ENCODE measurements at regions not wholly inside any gene's neighbourhood (a gene's known extent, or its start where the extent isn't known, plus 50 kb on each side); places are given as distances from the start of the nearest gene placed in this dataset.
"Not testable (repeated sequence)": the region's sequence is repeated elsewhere in the genome, so short reads cannot be mapped to it uniquely, and the experiment has no call there.

GRCh38 chr1:99504287-99504686 lies 141.6 kb upstream of the PALMD start:
- DNase-seq: no peak

DNA sequence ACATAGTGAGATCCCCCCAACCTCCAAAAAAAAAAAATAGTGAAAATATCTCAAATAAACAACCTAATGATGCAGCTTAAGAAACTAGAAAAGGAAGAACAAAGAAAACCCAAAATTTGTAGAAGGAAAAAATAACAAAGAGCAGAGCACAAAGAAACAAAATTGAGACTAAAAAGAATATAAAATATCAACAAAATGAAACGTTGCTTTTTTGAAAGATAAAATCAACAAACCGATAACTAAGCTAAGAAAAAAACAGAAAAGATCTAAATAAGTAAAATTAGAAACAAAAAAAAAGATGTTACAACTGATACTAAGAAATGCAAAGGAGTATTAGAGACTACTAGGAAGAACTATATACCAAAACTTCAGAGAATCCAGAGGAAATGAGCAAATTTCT lies 139.3 kb upstream of the PALMD start:
- DNase-seq: no peak

DNA sequence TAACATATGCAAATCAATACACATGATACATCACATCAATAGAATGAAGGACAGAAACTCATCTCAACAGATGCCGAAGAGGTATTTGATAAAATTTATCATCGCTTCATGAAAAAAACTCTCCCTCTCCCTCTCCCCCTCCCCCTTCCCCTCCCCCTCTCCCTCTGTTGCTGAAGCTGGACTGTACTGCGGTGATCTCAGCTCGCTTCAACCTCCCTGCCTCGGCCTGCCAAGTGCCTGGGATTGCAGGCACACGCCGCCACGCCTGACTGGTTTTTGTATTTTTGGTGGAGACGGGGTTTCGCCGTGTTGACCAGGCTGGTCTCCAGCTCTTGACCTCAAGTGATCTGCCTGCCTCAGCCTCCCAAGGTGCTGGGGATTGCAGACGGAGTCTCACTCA lies 138.5 kb upstream of the PALMD start:
- not testable (repeated sequence) for DNase-seq

DNA sequence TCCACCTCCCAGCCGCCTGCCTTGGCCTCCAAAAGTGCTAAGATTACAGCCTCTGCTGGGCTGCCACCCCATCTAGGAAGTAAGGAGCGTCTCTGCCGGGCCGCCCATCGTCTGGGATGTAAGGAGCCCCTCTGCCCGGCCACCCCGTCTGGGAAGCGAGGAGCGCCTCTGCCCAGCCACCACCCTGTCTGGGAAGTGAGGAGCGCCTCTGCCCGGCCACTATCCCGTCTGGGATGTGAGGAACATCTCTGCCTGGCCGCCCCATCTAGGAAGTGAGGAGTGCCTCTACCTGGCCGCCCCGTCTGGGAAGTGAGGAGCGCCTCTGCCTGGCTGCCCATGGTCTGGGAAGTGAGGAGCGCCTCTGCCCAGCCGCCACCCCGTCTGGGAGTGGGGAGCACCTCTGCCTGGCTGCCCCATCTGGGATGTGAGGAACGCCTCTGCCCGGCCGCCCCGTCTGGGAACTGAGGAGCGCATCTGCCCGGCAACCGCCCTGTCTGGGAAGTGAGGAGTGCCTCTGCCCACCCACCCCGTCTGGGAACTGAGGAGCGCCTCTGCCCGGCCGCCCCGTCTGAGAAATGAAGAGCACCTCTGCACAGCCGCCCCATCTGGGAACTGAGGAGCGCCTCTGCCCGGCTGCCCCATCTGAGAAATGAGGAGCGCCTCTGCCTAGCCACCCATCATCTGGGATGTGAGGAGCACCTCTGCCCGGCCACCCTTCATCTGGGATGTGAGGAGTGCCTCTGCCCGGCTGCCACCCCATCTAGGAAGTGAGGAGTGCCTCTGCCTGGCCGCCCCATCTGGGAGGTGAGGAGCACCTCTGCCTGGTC lies 137.8 kb upstream of the PALMD start:
- DNase-seq: no peak

GRCh38 chr1:99508733-99509445 lies 137.0 kb upstream of the PALMD start:
- DNase-seq: not testable (repeated sequence)

GRCh38 chr1:99514823-99515552 lies 130.9 kb upstream of the PALMD start:
- not testable (repeated sequence) for DNase-seq

GRCh38 chr1:99516141-99516540 lies 129.8 kb upstream of the PALMD start:
- DNase-seq: no peak

DNA sequence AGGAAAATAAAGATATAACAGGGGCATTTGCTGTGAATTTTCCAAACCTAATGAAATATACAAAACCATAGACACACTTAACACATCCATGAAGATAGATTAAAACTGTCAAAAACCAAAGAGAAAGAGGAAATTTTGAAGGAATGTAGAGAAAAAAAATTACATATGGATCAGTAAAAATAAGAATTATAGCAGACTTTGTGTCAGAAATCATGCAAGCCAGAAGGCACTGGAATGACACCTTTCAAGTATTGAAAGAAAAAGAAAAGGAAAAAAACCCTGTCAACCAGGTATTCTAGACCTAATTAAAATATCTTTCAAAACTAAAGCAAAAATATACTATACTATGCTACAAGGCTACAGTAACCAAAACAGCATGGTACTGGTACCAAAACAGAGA lies 125.8 kb upstream of the PALMD start:
- DNase-seq: no peak

- no peak for DNase-seq
Observed at GRCh38 chr1:99525331-99525730, 120.6 kb upstream of the PALMD start.

DNA sequence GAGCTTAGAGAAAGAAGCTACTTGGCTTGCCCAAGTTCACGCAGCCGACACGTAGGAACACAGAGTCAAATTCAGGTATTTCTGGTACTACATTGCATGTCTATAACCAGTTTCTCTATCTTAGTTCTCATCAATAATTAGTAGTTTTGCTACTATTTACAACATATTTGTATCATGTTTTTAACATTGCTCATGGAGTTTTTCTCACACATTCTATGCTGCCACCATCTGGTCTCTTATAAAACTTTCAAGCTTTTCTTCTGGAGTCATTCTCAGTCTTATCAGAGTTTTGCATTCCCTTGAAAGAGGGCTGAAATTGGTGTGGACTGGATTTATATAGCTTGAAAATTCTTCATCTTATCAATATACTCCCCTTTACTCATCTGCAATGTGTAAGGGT lies 118.8 kb upstream of the PALMD start:
- DNase-seq: no peak

DNA sequence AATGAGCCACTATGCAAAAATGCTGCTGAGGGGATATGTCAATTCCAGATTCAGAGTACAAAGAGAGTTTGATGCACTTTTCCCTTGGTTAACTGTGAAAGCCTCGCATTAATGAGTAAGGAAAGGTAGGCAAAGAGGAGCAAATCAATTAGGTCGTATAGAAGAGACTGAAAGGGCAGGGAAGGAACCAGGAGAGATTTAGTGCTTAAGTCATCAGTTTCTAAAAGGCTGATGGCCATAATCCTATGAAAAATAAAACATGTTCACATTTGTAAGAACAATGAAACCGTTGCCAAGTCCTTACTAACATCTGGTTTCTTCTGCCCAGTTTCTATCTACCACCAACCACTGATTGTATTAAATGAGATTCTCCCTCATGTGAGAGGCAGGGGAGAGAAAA lies 118.4 kb upstream of the PALMD start:
- no peak for DNase-seq

- no peak for DNase-seq
Observed at GRCh38 chr1:99529002-99529401, 116.9 kb upstream of the PALMD start.

- DNase-seq: no peak
Observed at GRCh38 chr1:99531578-99532275, 114.2 kb upstream of the PALMD start.

- no peak for DNase-seq
Observed at GRCh38 chr1:99532276-99532580, 113.7 kb upstream of the PALMD start.

- no peak for DNase-seq
Observed at GRCh38 chr1:99533909-99534637, 111.8 kb upstream of the PALMD start.

DNA sequence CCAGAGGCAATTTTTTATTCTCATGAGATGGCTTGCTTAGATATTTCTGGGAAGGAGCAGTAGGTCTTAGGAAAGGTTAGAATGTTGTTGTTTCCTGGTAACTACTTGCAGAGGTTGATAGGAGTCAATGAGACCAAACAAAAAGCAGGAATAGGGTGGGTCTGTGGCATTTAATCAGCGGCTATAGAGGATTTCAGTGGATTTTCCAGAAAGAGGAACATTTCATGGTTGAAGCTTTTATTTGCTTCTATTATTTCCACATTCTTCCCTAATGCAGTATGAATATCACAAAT lies 111.3 kb upstream of the PALMD start:
- no peak for DNase-seq

- DNase-seq: no peak
Observed at GRCh38 chr1:99535470-99536164, 110.3 kb upstream of the PALMD start.

- no peak for DNase-seq
Observed at GRCh38 chr1:99537886-99538617, 107.9 kb upstream of the PALMD start.

- no peak for DNase-seq
Observed at GRCh38 chr1:99538618-99538956, 107.3 kb upstream of the PALMD start.

GRCh38 chr1:99539131-99539530 lies 106.8 kb upstream of the PALMD start:
- DNase-seq: no peak

DNA sequence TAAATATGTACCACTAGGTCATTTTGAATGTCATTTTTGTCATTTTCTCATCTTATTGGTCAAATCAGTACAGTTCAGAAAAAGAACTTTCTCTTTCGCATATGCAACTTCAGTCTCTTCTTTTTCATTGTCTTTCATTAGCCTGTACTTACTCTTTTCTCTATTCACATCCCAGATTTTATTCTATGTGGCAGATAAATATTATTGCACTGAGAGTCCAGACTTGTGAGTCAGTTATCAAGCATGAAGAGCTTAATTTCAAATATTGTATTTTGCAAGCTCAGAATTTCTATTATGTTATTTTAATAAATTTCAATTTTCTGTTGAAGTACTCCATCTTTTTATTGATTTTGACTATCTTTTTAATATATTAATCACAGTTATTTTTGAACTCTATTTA lies 105.2 kb upstream of the PALMD start:
- no peak for DNase-seq

DNA sequence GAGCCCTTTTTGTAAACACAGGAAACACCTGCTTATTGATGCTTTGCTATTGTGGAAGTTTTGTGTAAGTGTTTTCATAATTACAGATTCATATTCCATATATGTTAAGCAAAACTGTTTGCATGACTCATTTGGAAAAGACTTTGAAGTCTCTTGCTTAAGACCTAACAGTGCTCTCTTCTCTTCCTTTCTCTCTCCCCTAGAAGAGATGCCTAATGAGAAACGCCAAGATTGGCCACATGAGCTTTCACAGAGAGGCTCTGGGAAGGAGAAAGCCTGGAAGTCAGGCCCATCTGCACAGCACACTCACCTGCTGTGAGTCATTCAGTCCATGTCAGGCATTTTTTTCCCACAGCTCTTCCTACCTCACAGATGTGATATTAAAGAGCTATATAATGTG lies 101.6 kb upstream of the PALMD start:
- DNase-seq: no peak
